HL-60 (cell line): ENCODE measurements at regions not wholly inside any gene's neighbourhood (a gene's known extent, or its start where the extent isn't known, plus 50 kb on each side); places are given as distances from the start of the nearest gene placed in this dataset.
A peak's percentile ranks its signal among the peaks of the same experiment; 100 is the strongest.

Source experiments
- DNase-seq, 2 experiments: peaks; one replicate each; pipeline ENCODE4 v3.0.0-alpha.2; 2010 to 2020; ENCODE audit warnings: low read depth in 1 of 2, low spot score in 1 of 2
- H3K27ac ChIP-seq: fragments of 250-450 bp; sonication (Bioruptor Pico); replicated peaks from 2 replicates; pipeline ENCODE4 v1.5.1; 2020; ENCODE audit warnings: mild to moderate bottlenecking, moderate library complexity
- H3K27me3 ChIP-seq: fragments of 250-450 bp; sonication (Bioruptor Pico); 2 replicates; pipeline ENCODE4 v1.5.1; 2021; ENCODE audit warnings: mild to moderate bottlenecking, moderate library complexity; ENCODE audit not compliant: insufficient read depth, poor library complexity, severe bottlenecking
- H3K4me3 ChIP-seq: replicated peaks from 2 replicates; pipeline ENCODE4 v1.5.1; 2011; ENCODE audit warnings: mild to moderate bottlenecking, control low read depth, low read length; ENCODE audit not compliant: insufficient read depth
- CTCF ChIP-seq: IDR thresholded peaks from one replicate; pipeline ENCODE4 v1.5.1; 2011; ENCODE audit warnings: low read length, control low read depth, inconsistent platforms; ENCODE audit not compliant: insufficient read depth
- GABPA ChIP-seq: IDR thresholded peaks from 2 replicates; pipeline ENCODE4 v1.6.1; 2012; ENCODE audit warnings: low read depth
- POLR2AphosphoS5 ChIP-seq: IDR thresholded peaks from 2 replicates; pipeline ENCODE4 v1.6.1; 2012; ENCODE audit warnings: low read depth
- REST ChIP-seq: IDR thresholded peaks from 2 replicates; pipeline ENCODE4 v1.6.1; 2012; ENCODE audit warnings: low read depth; ENCODE audit not compliant: insufficient replicate concordance
- SPI1 ChIP-seq: IDR thresholded peaks from 2 replicates; pipeline ENCODE4 v1.6.1; 2012; ENCODE audit warnings: low read depth, mild to moderate bottlenecking, borderline replicate concordance

- Histone ChIP-seq H3K27me3 (no peaks in the 10 kb centered on the region), H3K4me3 (no peak overlapping the region), H3K27ac (no peak overlapping the region)
- no peak for DNase-seq
- TF ChIP-seq POLR2AphosphoS5 (no peak), SPI1 (no peak), REST (no peak), GABPA (no peak), CTCF (no peak)
Measured at GRCh38 chr2:144146076-144146475, 373.8 kb downstream of the ZEB2 start.

GRCh38 chr2:144143294-144144151, 376.4 kb downstream of the ZEB2 start:
- H3K27ac ChIP-seq: no peak overlapping the region
- H3K27me3 ChIP-seq: no peaks in the 10 kb centered on the region
- TF ChIP-seq REST (no peak), GABPA (no peak), CTCF (no peak), POLR2AphosphoS5 (no peak), SPI1 (peak; percentile 94)
- no peak overlapping the region for H3K4me3 ChIP-seq
- peak in 1 of 2 experiments; percentile 32 for DNase-seq

- no peak for DNase-seq
- TF ChIP-seq SPI1 (no peak), CTCF (no peak), GABPA (no peak), REST (no peak), POLR2AphosphoS5 (no peak)
Measured at GRCh38 chr2:144140891-144141290, 379.0 kb downstream of the ZEB2 start.

More at GRCh38 chr2:144140891-144141290, 379.0 kb downstream of the ZEB2 start:
- Histone ChIP-seq H3K27ac (no peak overlapping the region), H3K27me3 (no peaks in the 10 kb centered on the region), H3K4me3 (no peak overlapping the region)
